GM12878 (cell line): ENCODE measurements at regions not wholly inside any gene's neighbourhood (a gene's known extent, or its start where the extent isn't known, plus 50 kb on each side); places are given as distances from the start of the nearest gene placed in this dataset.

Experiments
- ATAC-seq: fragments of 200-7000 bp; cut with Tn5 transposase; 3 replicates; pipeline ENCODE4 v1.9.1; 2020; ENCODE audit warnings: mild to moderate bottlenecking, moderate library complexity
- BruUV-seq: library from RNA; stranded (reverse); fragments of 400-500 nt; replicated peaks from 2 replicates; lab custom pipeline; 2021; lab: Mats Ljungman, UMichigan
- CTCF ChIA-PET: fragments of 300-600 bp; sonication (Branson Sonifier 250); formaldehyde crosslinking; extraction: SDS; loops from one replicate; lab custom pipeline; 2021; ENCODE audit warnings: inconsistent platforms; lab: Yijun Ruan, JAX
- POLR2A ChIA-PET: fragments of 350-600 bp; formaldehyde crosslinking; extraction: SDS; loops from one replicate; lab custom pipeline; 2021; ENCODE audit warnings: inconsistent platforms; lab: Charles Lee
- RAD21 ChIA-PET: fragments of 300-600 bp; sonication (Branson Sonifier 250); formaldehyde crosslinking; loops from one replicate; lab custom pipeline; 2023; ENCODE audit warnings: antibody characterized with exemption; ENCODE audit not compliant: unreplicated experiment; lab: Charles Lee
- SMC1A ChIA-PET: fragments of 300-600 bp; sonication (Branson Sonifier 250); formaldehyde crosslinking; loops from one replicate; lab custom pipeline; 2023; ENCODE audit not compliant: unreplicated experiment, uncharacterized antibody; lab: Charles Lee
- DNase-seq: peaks from one replicate; pipeline ENCODE4 v3.0.0-alpha.2; 2011; ENCODE audit warnings: low read depth, low spot score
- FAIRE-seq: peaks from 3 replicates; lab custom pipeline; 2011; peaks lifted over from hg19 to GRCh38; lab: Jason Lieb, UNC
- H2AFZ ChIP-seq: 2 replicates; pipeline ENCODE4 v1.6.0; 2011; ENCODE audit warnings: low read depth, low read length, control low read depth; ENCODE audit not compliant: control insufficient read depth
- H3K27ac ChIP-seq: 2 replicates; pipeline ENCODE4 v1.5.1; 2011; ENCODE audit warnings: control low read depth; ENCODE audit not compliant: control insufficient read depth, insufficient read depth
- H3K27me3 ChIP-seq, 2 experiments: replicated peaks in 1 of 2; 2 replicates each; pipeline versions ENCODE4 v1.6.0 to v1.6.1; 2011; ENCODE audit warnings: low read length in 1 of 2; ENCODE audit not compliant: control insufficient read depth in 2 of 2, insufficient read depth in 2 of 2
- H3K36me3 ChIP-seq, 2 experiments: 2 replicates each; pipeline ENCODE4 v1.5.1; 2011; ENCODE audit warnings: low read length in 1 of 2; ENCODE audit not compliant: control insufficient read depth in 2 of 2, insufficient read depth in 2 of 2
- H3K4me1 ChIP-seq: 2 replicates; pipeline ENCODE4 v1.6.1; 2011; ENCODE audit warnings: mild to moderate bottlenecking, low read length, moderate library complexity, mixed read lengths; ENCODE audit not compliant: control insufficient read depth, insufficient read depth
- H3K4me2 ChIP-seq: 2 replicates; pipeline ENCODE4 v1.6.0; 2011; ENCODE audit warnings: control low read depth; ENCODE audit not compliant: control insufficient read depth, insufficient read depth
- H3K4me3 ChIP-seq: fragments of 200-600 bp; sonication (generic); 2 replicates; pipeline ENCODE4 v1.5.1; 2016
- H3K79me2 ChIP-seq: 2 replicates; pipeline ENCODE4 v1.6.0; 2011; ENCODE audit warnings: low read length; ENCODE audit not compliant: control insufficient read depth, insufficient read depth
- H3K9ac ChIP-seq: 2 replicates; pipeline ENCODE4 v1.8.0; 2011; ENCODE audit warnings: low read length, control low read depth, mixed read lengths; ENCODE audit not compliant: control insufficient read depth, insufficient read depth
- H3K9me3 ChIP-seq: replicated peaks from 3 replicates; pipeline ENCODE4 v1.5.1; 2011; ENCODE audit warnings: mild to moderate bottlenecking, low read length; ENCODE audit not compliant: control insufficient read depth, insufficient read depth
- H4K20me1 ChIP-seq: 2 replicates; pipeline ENCODE4 v1.6.0; 2011; ENCODE audit not compliant: control insufficient read depth, insufficient read depth
- BCLAF1 ChIP-seq: fragments of 450-650 bp; IDR thresholded peaks from 2 replicates; pipeline ENCODE4 v1.6.1; 2017; ENCODE audit warnings: antibody characterized with exemption, mild to moderate bottlenecking, moderate library complexity
- CUX1 ChIP-seq: IDR thresholded peaks from 2 replicates; pipeline ENCODE4 v1.6.1; 2012; ENCODE audit warnings: improper control_type of control experiment, low read depth, low read length; ENCODE audit not compliant: insufficient replicate concordance
- HDAC2 ChIP-seq: fragments of 200-600 bp; sonication (generic); IDR thresholded peaks from 2 replicates; pipeline ENCODE4 v1.6.1; 2017
- HDAC6 ChIP-seq: fragments of 200-600 bp; sonication (generic); IDR thresholded peaks from one replicate; pipeline ENCODE4 v1.8.0; 2017; ENCODE audit warnings: antibody characterized with exemption; ENCODE audit not compliant: unreplicated experiment
- IRF4 ChIP-seq: IDR thresholded peaks from 2 replicates; pipeline ENCODE4 v1.6.1; 2011; ENCODE audit warnings: low read depth, low read length
- PRDM15 ChIP-seq: fragments of 450-650 bp; formaldehyde crosslinking; IDR thresholded peaks from 2 replicates; pipeline ENCODE4 v1.4.0; 2020; ENCODE audit warnings: mild to moderate bottlenecking, moderate library complexity
- SMC3 ChIP-seq: IDR thresholded peaks from 2 replicates; pipeline ENCODE4 v1.6.1; 2011; ENCODE audit warnings: low read length, improper control_type of control experiment, borderline replicate concordance
- WRNIP1 ChIP-seq: IDR thresholded peaks from 2 replicates; pipeline ENCODE4 v1.6.1; 2011; ENCODE audit warnings: low read depth, low read length, improper control_type of control experiment, borderline replicate concordance
- ZBTB33 ChIP-seq: fragments of 450-650 bp; IDR thresholded peaks from 2 replicates; pipeline ENCODE4 v1.6.1; 2017; ENCODE audit warnings: mild to moderate bottlenecking
- WGBS: methylation state at CpG from one replicate; pipeline ENCODE4 v1.1.6; 2016; ENCODE audit warnings: low lambda C conversion rate; ENCODE audit not compliant: insufficient replicate concordance, insufficient coverage; ENCODE audit errors: missing lambda C conversion rate; 5-methylcytosine and 5-hydroxymethylcytosine counted together
- in situ Hi-C: fragments of 300-500 bp; cut with MboI; formaldehyde crosslinking; loops from 9 replicates; pipeline ENCODE4 v1.14.3; 2018; ENCODE audit warnings: mixed read lengths
- intact Hi-C: fragments of 100-400 bp; cut with micrococcal nuclease; formaldehyde crosslinking; loops from one replicate; pipeline ENCODE4 v1.14.2; 2022; ENCODE audit not compliant: unreplicated experiment

GRCh38 chr5:143699121-143699520 lies 112.8 kb upstream of the HMHB1 start (continued):
- TF ChIP-seq WRNIP1 (no peak), HDAC2 (no peak), BCLAF1 (no peak), IRF4 (no peak)

- Histone ChIP-seq H3K79me2 (no peaks in the 10 kb centered on the region), H3K4me1 (peaks cover 7% of the 10 kb centered on the region), H3K9ac (no peak overlapping the region), H3K27ac (no peak overlapping the region), H3K36me3 (no peaks in the 10 kb centered on the region), H3K4me3 (no peak overlapping the region), H2AFZ (no peak overlapping the region; the same call in 1 of the 2 replicates), H4K20me1 (no peaks in the 10 kb centered on the region), H3K27me3 (no peaks in the 10 kb centered on the region), H3K4me2 (no peak overlapping the region), H3K9me3 (no peaks in the 10 kb centered on the region)
- WGBS: 63% methylated on average over 3 of the region's 3 CpGs
- POLR2A ChIA-PET: no interaction called here
- intact Hi-C loops (loop anchor here (5.0 kb wide), 1 partner anchor 114 kb away; the partner anchor contains the start of gene HMHB1), in situ Hi-C loops (no loop called here)
- no peak for ATAC-seq
- FAIRE-seq: no peak
- CTCF ChIA-PET: interaction anchor here (0.6 kb wide), 1 partner anchor 125 kb away, joined by 3 read pairs; no protein-coding TSS in a partner anchor
- DNase-seq: no peak
- RAD21 ChIA-PET: no interaction called here
- SMC1A ChIA-PET: interaction anchor here (1.0 kb wide), 1 partner anchor 122 kb away, joined by 4 read pairs; no protein-coding TSS in a partner anchor
- no TSS peak for BruUV-seq
- TF ChIP-seq ZBTB33: no peak
- no peak for TF ChIP-seq PRDM15
- no peak for TF ChIP-seq HDAC6
- TF ChIP-seq CUX1: no peak
- no peak for TF ChIP-seq SMC3
These were observed 113.4 kb upstream of the HMHB1 start for GRCh38 chr5:143698574-143698973.
